SK-MEL-5 (cell line): ENCODE measurements at regions not wholly inside any gene's neighbourhood (a gene's known extent, or its start where the extent isn't known, plus 50 kb on each side); places are given as distances from the start of the nearest gene placed in this dataset.
"Not testable (repeated sequence)": the region's sequence is repeated elsewhere in the genome, so short reads cannot be mapped to it uniquely, and the experiment has no call there.

Experiments
- DNase-seq: peaks from one replicate; pipeline ENCODE4 v3.0.0-alpha.2; 2016; ENCODE audit warnings: low read depth, low spot score
- in situ Hi-C: cut with HindIII; loops from 2 replicates; pipeline ENCODE4 v1.10.0; 2016; ENCODE audit warnings: low sequenced_read_pairs, high pct_unique_total_duplicates, low pct_unique_long_range_greater_than_20kb

DNA sequence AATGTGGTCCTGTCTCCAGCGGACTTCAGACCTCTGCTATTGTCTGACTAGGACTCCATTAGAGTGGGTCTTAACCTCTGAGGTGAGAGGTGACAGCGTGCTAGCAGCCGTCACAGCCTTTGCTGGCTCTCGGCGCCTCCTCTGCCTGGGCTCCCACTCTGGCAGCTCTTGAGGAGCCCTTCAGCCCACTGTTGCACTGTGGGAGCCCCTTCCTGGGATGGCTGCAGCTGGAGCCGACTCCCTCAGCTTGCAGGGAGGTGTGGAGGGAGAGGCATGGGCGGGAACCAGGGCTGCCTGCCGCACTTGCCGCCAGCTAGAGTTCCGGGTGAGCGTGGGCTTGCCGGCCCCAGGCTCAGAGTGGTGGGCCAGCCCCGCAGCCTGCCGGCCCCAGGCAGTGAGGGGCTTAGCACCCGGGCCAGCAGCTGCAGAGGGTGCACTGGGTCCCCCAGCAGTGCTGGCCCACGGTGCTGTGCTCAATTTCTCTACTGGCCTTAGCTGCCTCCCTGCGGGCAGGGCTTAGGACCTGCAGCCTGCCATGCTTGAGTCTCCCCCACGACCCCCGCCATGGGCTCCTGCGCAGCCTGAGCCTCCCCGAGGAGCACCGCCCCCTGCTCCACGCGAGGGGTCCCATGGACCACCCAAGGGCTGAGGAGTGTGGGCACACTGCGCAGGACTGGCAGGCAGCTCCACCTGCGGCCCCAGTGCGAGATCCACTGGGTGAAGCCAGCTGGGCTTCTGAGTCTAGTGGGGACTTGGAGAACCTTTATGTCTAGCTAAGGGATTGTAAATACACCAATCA is 163.4 kb upstream of the ITM2A start:
- DNase-seq: no peak
- in situ Hi-C loops: no loop called here

DNA sequence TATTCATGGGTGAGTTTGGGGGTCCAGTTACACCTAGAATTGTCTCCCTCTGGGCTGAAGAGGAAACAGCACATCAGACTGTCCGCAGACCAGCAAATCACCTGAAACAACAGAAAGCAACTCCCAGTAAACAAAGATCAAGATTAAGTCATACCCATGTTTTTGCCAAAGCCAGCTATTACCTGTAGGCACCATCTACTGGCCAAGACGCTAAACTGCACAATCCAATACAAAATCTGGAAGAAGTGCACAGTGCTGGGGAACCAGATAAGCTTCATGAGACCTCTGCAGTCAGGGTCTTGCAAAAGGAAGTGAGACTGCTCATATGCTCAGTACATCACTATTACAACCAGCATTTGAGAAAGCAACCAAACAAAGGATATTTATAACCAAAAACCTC is 157.5 kb upstream of the ITM2A start:
- peak; percentile 43 for DNase-seq
- in situ Hi-C loops: no loop called here

DNA sequence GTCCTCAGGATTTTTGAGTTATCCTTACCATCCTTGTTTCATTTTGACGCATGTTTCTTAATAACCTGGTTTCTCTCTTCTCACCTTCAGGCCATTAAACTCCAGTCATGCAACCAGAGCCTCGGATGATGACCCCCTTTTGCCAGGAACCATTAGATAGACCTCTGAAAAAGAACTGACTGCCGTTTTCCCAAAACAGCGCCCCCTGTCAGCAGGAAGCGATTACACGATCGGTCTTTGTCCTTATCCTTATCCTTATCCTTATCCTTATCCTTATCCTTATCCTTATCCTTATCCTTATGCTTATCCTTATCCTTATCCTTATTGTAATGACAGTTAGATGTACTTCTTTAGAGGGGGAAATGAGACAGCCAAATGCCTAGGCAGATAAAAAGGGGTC is 148.4 kb upstream of the ITM2A start:
- DNase-seq: no peak
- in situ Hi-C loops: no loop called here

DNA sequence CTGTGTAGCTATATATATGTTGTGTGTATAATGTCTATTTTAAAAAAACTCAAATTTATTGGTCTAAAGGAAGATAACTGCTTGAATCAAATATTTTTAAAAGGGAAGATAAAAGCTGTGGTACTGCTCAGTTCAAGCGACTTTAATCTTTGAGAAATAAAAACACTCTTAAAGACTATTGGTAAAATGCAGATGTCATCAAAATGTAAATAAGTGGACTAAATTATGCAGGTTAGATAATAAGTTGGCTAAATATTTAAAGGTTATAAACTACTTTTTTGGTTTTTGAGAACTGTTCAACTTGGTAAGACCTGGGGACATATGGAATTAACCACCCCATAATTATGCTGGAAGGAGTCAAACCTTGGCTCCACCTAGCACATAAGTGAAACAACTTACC is 144.7 kb upstream of the ITM2A start:
- in situ Hi-C loops: no loop called here

DNA sequence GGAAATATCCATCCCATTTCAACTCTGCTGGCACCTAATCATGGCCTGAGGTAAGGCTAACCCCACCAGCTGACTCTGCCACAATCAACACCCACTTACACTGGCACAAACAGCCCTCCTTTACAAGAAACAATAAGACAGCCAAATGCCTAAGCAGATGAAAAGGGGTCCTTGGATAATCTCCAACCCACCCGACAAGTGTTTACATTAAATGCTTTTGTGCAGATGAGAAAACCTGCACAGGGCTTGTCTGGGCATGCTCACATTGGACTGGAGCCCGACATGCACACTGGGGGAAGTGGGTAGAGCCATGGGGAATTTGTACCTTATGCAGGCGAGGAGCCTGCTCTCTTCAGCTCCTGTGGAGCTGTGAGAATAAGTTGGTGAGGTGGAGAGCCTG is 138.9 kb upstream of the ITM2A start:
- in situ Hi-C loops: no loop called here
- DNase-seq: no peak

More for the DNA sequence above, 144.7 kb upstream of the ITM2A start:
- DNase-seq: no peak

DNA sequence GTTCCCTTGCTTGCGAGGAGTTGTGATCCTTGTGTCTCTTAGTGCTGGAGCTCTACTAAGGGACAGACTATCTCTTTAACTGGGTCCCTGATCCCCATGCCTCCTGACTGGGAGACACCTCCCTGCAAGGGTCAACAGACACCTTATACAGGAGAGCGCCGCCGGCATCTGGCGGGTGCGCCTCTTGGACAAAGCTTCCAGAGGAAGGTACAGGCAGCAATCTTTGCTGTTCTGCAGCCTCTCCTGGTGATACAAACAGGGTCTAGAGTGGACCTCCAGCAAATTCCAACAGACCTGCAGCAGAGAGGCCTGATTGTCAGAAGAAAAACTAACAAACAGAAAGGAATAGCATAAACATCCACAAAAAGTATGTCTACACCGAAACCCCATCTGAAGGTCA is 115.6 kb upstream of the ITM2A start:
- in situ Hi-C loops: no loop called here
- DNase-seq: no peak

DNA sequence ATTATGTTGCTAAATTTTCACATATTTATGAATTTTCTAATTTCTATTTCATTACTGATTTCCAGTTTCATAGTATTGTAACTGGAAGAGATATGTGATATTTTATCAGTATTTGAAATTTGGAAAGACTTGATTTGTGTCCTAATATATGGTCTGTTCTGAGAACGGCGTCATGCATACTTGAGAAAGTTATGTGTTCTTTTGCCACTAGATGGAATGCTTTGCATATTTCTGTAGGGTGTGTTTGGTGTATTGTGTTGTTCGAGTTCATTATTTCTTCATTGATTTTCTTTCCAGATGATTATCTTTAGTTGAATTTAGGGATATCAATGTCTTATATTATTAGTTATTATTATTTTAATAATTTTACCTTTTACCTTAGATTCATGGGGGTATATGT is 110.6 kb upstream of the ITM2A start:
- no peak for DNase-seq
- in situ Hi-C loops: no loop called here

DNA sequence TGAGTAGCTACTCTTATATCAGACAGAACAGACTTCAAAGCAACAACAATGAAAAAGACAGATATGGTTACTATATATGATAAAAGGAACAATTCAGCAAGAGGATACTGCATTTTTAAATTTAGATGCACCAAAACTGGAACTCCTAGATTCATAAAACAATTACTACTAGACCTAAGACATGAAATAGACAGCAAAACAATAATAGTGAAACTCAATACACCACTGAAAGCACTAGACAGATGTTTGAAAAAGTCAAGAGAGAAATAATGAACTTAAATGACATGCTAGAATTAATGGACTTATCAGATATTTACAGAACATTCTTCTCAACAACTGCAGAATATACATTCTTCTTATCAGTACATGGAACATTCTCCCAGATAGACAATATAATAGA is 99.5 kb upstream of the ITM2A start:
- in situ Hi-C loops: no loop called here
- no peak for DNase-seq

DNA sequence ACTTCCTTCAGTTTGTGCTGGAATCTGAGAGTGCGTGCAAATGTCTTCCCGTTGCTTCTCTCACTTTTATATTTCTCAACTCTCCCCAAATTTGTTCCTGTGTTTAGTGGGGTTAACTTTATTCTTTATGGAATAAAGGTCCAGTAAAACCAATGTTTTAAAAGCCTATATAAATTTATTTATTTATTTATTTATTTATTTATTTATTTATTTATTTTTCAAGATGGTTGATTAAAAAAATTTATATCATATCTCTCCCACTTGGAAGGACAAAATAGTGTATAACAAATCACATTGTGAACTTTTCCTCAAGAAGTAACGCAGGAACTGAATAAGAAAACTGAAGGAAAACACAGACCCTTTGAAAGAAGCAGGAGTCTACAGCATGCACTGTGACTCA is 95.3 kb upstream of the ITM2A start:
- no peak for DNase-seq
- in situ Hi-C loops: no loop called here

DNA sequence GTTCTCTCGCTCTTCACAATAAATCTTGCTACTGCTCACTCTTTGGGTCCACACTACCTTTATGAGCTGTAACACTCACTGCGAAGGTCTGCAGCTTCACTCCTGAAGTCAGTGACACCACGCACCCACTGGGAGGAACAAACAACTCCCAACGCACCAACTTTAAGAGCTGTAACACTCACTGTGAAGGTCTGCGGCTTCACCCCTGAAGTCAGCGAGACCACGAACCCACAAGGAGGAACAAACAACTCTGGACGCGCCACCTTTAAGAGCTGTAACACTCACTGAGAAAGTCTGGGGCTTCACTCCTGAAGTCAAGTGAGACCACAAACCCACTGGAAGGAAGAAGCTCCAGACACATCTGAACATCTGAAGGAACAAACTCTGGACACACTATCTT is 89.5 kb upstream of the ITM2A start:
- DNase-seq, in situ Hi-C loops: not testable (repeated sequence)

DNA sequence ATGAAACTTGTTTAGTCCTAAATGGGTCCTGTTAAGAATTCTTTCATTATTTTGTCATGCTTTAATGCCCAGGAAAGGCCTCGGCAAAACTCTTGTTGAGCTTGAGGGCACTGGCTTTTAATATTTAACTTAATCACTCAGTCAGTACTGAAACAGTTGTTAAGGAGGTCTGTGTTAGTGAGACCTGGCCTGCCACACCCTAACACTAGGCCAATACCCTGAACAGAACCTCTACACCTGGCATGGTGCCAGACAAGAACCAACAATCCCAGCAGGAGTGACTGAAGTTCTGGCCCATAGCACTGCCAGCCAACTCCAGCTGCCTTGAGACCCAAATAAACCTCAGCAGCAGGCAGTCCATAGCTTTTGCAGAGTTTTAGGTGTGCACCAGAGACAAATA is 85.7 kb upstream of the ITM2A start:
- DNase-seq: no peak
- in situ Hi-C loops: no loop called here

DNA sequence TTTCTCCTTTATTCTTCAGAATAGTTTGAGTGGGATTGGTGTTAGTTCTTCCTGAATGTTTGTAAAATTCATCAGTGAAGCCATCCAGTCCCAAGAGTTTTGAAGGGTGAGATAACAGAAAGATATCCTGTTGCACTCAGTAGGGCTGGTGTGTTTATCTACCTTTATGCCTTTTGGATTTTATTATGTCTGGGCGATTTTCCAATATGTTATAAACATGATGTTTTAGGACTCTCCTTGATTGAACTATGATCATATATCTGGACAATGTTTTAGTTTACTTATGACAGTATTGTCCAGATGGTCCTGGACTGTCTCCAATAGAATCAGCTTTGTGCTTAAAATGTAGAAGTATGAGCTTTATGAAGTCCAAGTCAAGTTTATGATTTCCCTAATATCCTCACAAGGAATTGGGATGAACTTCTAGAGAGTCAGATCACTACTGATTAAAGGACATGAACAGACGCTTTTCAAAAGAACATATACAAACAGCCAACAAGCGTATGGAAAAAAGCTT is 77.6 kb upstream of the ITM2A start:
- DNase-seq: no peak
- in situ Hi-C loops: no loop called here

DNA sequence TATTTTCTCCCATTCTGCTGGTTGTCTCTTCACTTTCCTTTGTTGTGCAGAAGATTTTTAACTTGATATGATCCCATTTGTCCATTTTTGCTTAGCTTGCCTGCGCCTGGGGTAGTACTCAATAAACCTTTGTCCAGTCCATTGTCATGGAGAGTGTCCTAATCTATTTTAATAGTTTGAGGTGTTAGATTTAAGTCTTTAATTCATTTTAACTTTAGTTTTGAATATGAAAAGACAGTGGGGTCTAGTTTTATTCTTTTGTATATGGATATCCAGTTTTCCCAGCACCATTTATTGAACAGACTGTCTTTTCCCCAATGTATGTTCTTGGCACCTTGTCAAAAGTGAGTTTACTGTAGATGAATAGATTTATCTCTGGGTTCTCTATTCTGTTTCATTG is 76.0 kb upstream of the ITM2A start:
- in situ Hi-C loops: no loop called here
- no peak for DNase-seq

DNA sequence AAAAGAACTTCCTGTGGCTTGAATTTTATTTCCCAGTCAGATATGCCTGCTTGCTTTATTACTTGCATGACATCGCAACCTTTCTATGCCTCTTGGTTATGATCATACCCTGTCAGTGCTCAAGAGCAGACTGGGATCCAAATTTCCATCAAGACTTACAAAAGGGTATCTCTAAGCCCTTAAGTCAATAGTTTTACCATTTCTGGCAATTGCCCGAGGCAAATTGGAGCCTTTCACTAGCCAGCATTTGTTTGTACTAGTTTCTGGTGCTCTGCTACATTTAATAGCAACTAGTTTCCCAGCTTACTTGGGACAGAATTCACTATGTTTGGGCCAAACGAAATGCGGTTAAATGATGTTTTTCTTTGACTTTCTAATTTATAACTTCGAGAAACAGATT is 73.2 kb upstream of the ITM2A start:
- in situ Hi-C loops: no loop called here
- no peak for DNase-seq
